ENCODE measurements at regions not wholly inside any gene's neighbourhood (a gene's known extent, or its start where the extent isn't known, plus 50 kb on each side); places are given as distances from the start of the nearest gene placed in this dataset.

- TF ChIP-seq POLR2AphosphoS5 (IDR thresholded peaks at IDR 0.05) (no peak), CTCF (IDR thresholded peaks at IDR 0.05) (no peak)
Measured at GRCh38 chr2:129891341-129892320, 87.8 kb upstream of the RAB6C start.

Data from prostate gland (tissue), 2 donors.